ENCODE measurements at regions not wholly inside any gene's neighbourhood (a gene's known extent, or its start where the extent isn't known, plus 50 kb on each side); places are given as distances from the start of the nearest gene placed in this dataset.

- no peak overlapping the region; a peak in 1 of 7 replicates for H3K27ac Mint-ChIP-seq
- Histone ChIP-seq H4K91ac (ENCODE audit: insufficient read length, low read depth, low read length) (no peak overlapping the region), H3K79me1 (ENCODE audit: insufficient read depth, low read depth, low read length, poor library complexity, severe bottlenecking) (no peaks in the 10 kb centered on the region), H2AK5ac (ENCODE audit: insufficient read length, low read length) (no peak overlapping the region), H2BK20ac (ENCODE audit: low read depth, low read length, poor library complexity, severe bottlenecking) (no peak overlapping the region), H3K14ac (ENCODE audit: insufficient read depth, low read length) (no peak overlapping the region), H3K4me2 (ENCODE audit: insufficient read depth, insufficient read length, low read length) (no peak overlapping the region), H2BK5ac (ENCODE audit: insufficient read length, low read length) (no peak overlapping the region), H2BK12ac (ENCODE audit: insufficient read length, low read depth, low read length) (no peak overlapping the region), H3K23me2 (ENCODE audit: insufficient read length, low read depth, low read length, poor library complexity, severe bottlenecking) (no peaks in the 10 kb centered on the region), H3K27ac (ENCODE audit: insufficient read length, low read depth, low read length) (no peak overlapping the region), H3K4ac (ENCODE audit: low read depth, low read length) (no peak overlapping the region), H2BK120ac (ENCODE audit: low read depth, low read length, poor library complexity, severe bottlenecking) (no peak overlapping the region), H3T11ph (ENCODE audit: low read length) (no peak overlapping the region), H4K8ac (replicated peaks; ENCODE audit: insufficient read length, low read depth, low read length) (no peak overlapping the region), H3K4me1 (ENCODE audit: insufficient read depth, low read length) (no peaks in the 10 kb centered on the region; the same call in 1 of the 2 replicates), H2BK15ac (ENCODE audit: low read depth, low read length) (no peak overlapping the region), H3K27me3 (ENCODE audit: insufficient read depth, low read length) (no peaks in the 10 kb centered on the region), H3K9me3 (ENCODE audit: control insufficient read depth, low read depth, low read length) (no peaks in the 10 kb centered on the region), H3K18ac (ENCODE audit: insufficient read length, low read depth, low read length) (no peak overlapping the region), H3K9ac (ENCODE audit: extremely low read depth, insufficient read length, low read length) (no peak overlapping the region), H4K20me1 (ENCODE audit: control insufficient read depth, insufficient read depth, insufficient read length) (no peaks in the 10 kb centered on the region), H3K56ac (ENCODE audit: insufficient read length, low read depth, low read length) (no peak overlapping the region), H2AFZ (ENCODE audit: low read length) (no peak overlapping the region), H4K5ac (ENCODE audit: insufficient read length, low read depth, low read length) (no peak overlapping the region), H3K23ac (ENCODE audit: insufficient read length, low read depth, low read length) (no peak overlapping the region), H3K79me2 (ENCODE audit: insufficient read depth, low read length) (no peaks in the 10 kb centered on the region)
- H3K27me3 Mint-ChIP-seq (ENCODE audit: low read depth), result no peaks in the 10 kb centered on the region
- no peak for DNase-seq
- WGBS (ENCODE audit: extremely low coverage, insufficient read length, low lambda C conversion rate), result no CpG with 5 or more reads among the region's 7 CpGs
- no peak for TF ChIP-seq CTCF (conservative IDR thresholded peaks at IDR 0.05)
- H3K9me3 Mint-ChIP-seq, result peaks cover 0 to 2% of the 10 kb centered on the region in 2 experiments; a peak in 1 of 5 replicates
- no peak overlapping the region for H3K4me3 Mint-ChIP-seq
- no peaks in the 10 kb centered on the region for H3K36me3 Mint-ChIP-seq (ENCODE audit: insufficient read depth in 1 of 3, low read depth in 3 of 3)
- H3K4me1 Mint-ChIP-seq, result peaks cover 8% of the 10 kb centered on the region in 2 experiments
These were observed 403.9 kb downstream of the ZNF608 start for GRCh38 chr5:124342584-124342983.
